ENCODE measurements at regions not wholly inside any gene's neighbourhood (a gene's known extent, or its start where the extent isn't known, plus 50 kb on each side); places are given as distances from the start of the nearest gene placed in this dataset.
"Not testable (repeated sequence)": the region's sequence is repeated elsewhere in the genome, so short reads cannot be mapped to it uniquely, and the experiment has no call there.

DNA sequence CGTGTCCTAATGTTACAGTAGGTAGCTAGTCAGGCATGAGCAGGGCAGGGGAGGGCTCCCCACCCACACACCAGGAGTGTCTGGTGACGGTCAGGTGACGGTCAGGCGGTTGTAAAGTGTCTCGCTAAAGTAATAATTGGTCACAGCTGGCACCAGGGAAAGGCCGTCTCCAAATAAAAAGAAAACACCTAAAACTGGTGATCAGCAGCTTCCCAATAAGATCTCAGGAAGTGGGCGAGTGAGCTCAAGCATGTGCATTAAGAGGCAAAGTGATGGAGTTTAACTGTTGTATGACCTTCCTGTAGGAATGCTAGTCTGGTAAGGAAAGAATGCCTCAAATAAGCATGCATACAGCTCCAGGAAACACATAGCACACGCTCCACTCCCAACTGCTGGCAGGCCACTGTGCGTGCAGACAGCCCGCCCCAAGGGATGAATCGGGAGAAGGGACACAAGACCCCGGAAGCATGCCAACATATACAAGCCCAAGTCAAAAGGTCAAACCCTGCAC is 177.1 kb downstream of the RNF144A start:
- 94 to 96% methylated on average over 11 of the region's 12 CpGs for WGBS, 2 experiments (ENCODE audit: insufficient coverage in 2 of 2)
- Histone ChIP-seq H3K4me3 (ENCODE audit: extremely low read depth, insufficient read depth, low read length, poor library complexity, severe bottlenecking) (no peak overlapping the region), H3K4me1 (ENCODE audit: control insufficient read depth, insufficient read depth, low read length, poor library complexity, severe bottlenecking) (peaks cover 3% of the 10 kb centered on the region), H3K36me3 (ENCODE audit: control insufficient read depth, insufficient read depth, low read length) (no peaks in the 10 kb centered on the region), H3K9me3 (ENCODE audit: control insufficient read depth, low read length) (no peaks in the 10 kb centered on the region), H3K27ac (ENCODE audit: low read depth, low read length, severe bottlenecking) (no peak overlapping the region)

DNA sequence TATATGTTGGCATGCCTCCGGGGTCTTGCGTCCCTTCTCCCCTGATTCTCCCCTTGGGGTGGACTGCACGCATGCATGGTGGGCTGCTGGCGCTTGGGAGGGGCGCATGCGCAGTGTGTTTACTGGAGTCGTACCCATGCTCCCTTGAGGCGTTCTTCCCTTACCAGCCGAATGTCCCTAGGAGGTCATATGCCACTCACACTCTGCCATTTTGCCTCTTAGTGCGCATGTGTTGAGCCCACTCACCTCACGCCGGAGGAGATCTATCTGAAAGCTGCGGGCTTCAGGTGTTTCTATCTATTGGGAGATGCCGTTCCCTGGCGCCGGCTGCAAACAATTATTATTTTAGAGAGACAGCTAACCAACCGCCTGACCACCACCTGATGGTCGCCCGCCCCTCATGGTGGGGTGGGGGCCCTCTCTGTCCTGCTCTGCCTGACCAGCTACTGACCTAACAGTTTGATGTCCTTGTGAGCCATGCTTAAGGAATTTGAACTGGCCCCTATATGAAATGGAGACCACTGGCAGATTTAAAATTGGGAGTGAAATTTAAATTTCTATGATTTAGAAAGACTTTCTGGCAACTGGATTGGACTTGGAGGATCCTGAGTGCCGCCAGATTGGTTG is 179.6 kb downstream of the RNF144A start:
- no peaks in the 10 kb centered on the region for H3K36me3 ChIP-seq (ENCODE audit: control insufficient read depth, insufficient read depth, low read length)
- H3K9me3 ChIP-seq (ENCODE audit: control insufficient read depth, low read length) = no peaks in the 10 kb centered on the region
- H3K27ac ChIP-seq (ENCODE audit: low read depth, low read length, severe bottlenecking) = no peak overlapping the region
- no peak overlapping the region for H3K4me3 ChIP-seq (ENCODE audit: extremely low read depth, insufficient read depth, low read length, poor library complexity, severe bottlenecking)
- H3K4me1 ChIP-seq (ENCODE audit: control insufficient read depth, insufficient read depth, low read length, poor library complexity, severe bottlenecking) = peaks cover 3% of the 10 kb centered on the region
- WGBS, 2 experiments (ENCODE audit: insufficient coverage in 2 of 2) = 90 to 92% methylated on average over 15 to 17 of the region's 20 CpGs

DNA sequence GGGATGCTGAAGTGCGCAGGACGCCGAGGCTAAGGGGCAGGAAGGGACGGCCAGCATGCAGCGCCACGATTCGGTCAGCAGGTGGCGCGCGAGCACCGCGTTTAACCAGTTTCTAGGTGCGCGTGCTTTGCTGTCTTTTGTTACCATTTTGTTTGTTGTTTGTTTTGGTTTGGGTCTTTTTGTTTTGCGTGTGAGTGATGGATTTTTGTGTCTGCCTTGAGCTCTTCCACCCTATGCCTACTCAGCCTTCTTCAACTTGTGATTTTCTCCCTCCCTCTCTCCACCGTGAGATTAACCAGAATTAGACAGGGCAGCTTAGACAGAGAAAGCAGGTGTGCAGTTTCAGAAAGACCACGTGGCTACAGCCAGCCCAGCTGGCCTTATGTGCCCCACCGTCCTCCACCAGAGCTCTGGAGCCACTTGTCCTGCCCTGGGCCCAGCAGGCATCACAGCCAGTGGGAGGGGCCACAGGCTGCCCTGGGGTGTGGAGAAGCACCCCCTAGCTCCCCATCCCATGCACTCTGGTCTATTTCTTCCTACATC is 180.2 kb downstream of the RNF144A start:
- Histone ChIP-seq H3K9me3 (ENCODE audit: control insufficient read depth, low read length) (no peaks in the 10 kb centered on the region), H3K4me3 (ENCODE audit: extremely low read depth, insufficient read depth, low read length, poor library complexity, severe bottlenecking) (no peak overlapping the region), H3K36me3 (ENCODE audit: control insufficient read depth, insufficient read depth, low read length) (no peaks in the 10 kb centered on the region), H3K27ac (ENCODE audit: low read depth, low read length, severe bottlenecking) (no peak overlapping the region), H3K4me1 (ENCODE audit: control insufficient read depth, insufficient read depth, low read length, poor library complexity, severe bottlenecking) (peaks cover 3% of the 10 kb centered on the region)
- 10 to 22% methylated on average over 7 to 12 of the region's 18 CpGs for WGBS, 2 experiments (ENCODE audit: insufficient coverage in 2 of 2)

DNA sequence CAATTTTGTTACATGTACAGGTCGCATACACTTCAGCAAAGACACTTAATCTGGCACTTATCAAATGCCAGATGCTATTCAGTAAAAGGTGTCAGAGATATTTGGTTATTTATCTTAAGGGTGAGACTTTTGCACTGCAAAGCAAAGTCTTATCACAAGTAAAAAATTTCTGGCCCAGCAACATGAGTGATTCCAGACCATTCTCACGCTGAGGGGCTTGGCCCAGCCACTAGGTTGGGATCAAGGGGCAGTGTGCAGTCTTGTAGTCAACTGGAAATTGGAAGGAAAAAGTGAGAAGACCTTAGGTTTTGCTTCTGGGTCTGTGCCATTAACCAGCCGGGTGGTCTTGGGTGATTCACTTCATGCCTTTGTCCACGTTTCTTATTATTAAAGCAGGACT is 181.6 kb downstream of the RNF144A start:
- Histone ChIP-seq H3K27ac (ENCODE audit: low read depth, low read length, severe bottlenecking) (no peak overlapping the region), H3K9me3 (ENCODE audit: control insufficient read depth, low read length) (no peaks in the 10 kb centered on the region), H3K36me3 (ENCODE audit: control insufficient read depth, insufficient read depth, low read length) (no peaks in the 10 kb centered on the region), H3K4me3 (ENCODE audit: extremely low read depth, insufficient read depth, low read length, poor library complexity, severe bottlenecking) (no peak overlapping the region), H3K4me1 (ENCODE audit: control insufficient read depth, insufficient read depth, low read length, poor library complexity, severe bottlenecking) (peaks cover 3% of the 10 kb centered on the region)
- WGBS, 2 experiments (ENCODE audit: insufficient coverage in 2 of 2) = 82 to 90% methylated on average over 2 to 3 of the region's 4 CpGs

DNA sequence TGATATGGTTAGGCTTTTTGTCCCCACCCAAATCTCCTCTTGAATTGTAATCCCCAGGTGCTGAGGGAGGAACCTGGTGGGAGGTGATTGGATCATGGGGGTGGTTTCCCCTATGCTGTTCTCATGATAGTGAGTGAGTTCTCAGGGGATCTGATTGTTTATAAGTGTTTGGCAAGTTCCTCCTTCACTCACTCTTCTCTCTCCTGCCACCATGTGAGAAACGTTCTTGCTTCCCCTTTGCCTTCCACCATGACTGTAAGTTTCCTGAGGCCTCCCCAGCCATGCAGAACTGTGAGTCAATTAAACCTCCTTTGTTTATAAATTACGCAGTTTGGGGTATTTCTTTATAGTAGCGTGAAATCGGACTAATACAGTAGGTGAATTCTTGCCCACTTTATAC is 182.5 kb downstream of the RNF144A start:
- H3K9me3 ChIP-seq (ENCODE audit: control insufficient read depth, low read length); H3K4me1 ChIP-seq (ENCODE audit: control insufficient read depth, insufficient read depth, low read length, poor library complexity, severe bottlenecking); H3K36me3 ChIP-seq (ENCODE audit: control insufficient read depth, insufficient read depth, low read length); H3K27ac ChIP-seq (ENCODE audit: low read depth, low read length, severe bottlenecking); H3K4me3 ChIP-seq (ENCODE audit: extremely low read depth, insufficient read depth, low read length, poor library complexity, severe bottlenecking): not testable (repeated sequence)
- 100% methylated on average over 1 of the region's 4 CpGs; no CpG with 5 or more reads in 1 of the 2 experiments for WGBS, 2 experiments (ENCODE audit: insufficient coverage in 2 of 2)

DNA sequence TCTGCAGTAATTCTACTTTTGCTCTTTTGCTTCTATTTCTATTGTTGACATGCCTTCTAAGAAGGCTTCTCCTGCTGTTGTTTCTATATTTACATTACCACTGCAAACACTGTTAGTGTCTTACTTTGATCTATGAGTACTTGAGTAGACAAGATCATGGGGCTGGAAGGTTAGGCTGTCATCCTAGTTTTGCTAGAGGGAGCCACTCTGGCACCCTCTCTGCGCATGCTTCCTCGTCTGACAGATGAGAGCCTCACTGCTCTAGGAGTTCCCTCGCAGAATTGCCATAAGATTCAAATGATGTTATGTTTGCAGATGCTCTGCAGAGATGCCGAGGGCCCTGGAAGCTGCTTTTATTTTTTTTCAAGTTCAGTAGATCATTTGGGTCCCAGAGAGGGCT is 185.6 kb downstream of the RNF144A start:
- H3K4me3 ChIP-seq (ENCODE audit: extremely low read depth, insufficient read depth, low read length, poor library complexity, severe bottlenecking) = no peak overlapping the region
- no peaks in the 10 kb centered on the region for H3K36me3 ChIP-seq (ENCODE audit: control insufficient read depth, insufficient read depth, low read length)
- WGBS, 2 experiments (ENCODE audit: insufficient coverage in 2 of 2) = 96 to 100% methylated on average over 2 to 4 of the region's 4 CpGs
- no peak overlapping the region for H3K27ac ChIP-seq (ENCODE audit: low read depth, low read length, severe bottlenecking)
- no peaks in the 10 kb centered on the region for H3K9me3 ChIP-seq (ENCODE audit: control insufficient read depth, low read length)
- no peaks in the 10 kb centered on the region for H3K4me1 ChIP-seq (ENCODE audit: control insufficient read depth, insufficient read depth, low read length, poor library complexity, severe bottlenecking)

DNA sequence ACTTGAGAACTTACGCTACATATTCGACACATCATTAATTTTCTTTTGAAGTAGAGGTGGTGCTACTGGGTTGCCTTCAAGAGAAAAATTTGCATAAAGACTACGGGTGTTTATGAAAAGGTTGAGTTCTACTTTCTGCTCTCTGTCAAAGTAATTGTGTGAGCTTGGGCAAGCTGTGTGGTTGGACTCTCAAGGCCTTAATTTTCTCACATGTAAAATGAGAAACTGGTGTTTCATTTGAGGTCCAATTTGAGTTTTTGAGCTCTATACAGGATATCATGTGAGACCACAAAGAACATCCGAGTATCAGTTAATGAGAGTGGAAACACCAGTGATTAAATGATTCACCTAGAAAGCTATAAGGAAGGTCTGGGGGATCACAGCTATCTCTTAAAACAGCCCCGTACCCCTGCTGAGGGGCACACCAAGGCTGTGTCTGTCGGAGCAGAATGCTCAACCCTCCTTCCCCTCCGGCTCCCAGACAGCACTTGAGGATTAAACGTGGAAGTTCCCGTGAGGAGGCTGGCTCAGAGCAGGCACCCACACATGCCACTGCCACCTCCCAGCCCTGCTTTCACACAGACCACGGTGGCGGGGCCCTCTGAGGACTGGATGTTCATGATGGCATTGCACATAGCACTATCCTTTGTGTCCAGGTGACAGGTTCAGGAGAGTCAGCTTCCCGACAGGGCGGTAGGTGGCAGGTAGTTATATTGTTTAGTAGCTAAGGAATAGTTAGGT is 191.8 kb downstream of the RNF144A start:
- H3K36me3 ChIP-seq (ENCODE audit: control insufficient read depth, insufficient read depth, low read length) = no peaks in the 10 kb centered on the region
- 92 to 97% methylated on average over 6 to 10 of the region's 13 CpGs for WGBS, 2 experiments (ENCODE audit: insufficient coverage in 2 of 2)

DNA sequence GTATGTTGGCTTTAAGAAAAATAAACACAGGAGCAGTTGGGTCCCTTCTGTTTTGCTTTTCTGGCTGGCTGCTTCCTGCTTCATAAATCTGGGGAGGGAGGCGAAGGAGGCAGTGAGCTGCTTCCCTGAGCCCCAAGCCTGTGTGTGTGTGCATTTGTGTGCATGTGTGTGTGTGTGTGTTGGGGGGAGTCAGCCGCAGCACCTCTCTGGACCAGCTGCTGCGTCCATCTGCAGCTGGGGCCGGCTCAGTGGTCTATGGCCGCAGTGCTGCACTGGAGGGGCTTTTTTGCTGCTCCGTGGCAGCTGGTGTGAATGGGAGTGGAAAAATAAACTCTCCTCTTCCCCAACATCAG is 192.3 kb downstream of the RNF144A start:
- 78 to 80% methylated on average over 1 to 3 of the region's 6 CpGs for WGBS, 2 experiments (ENCODE audit: insufficient coverage in 2 of 2)
- Histone ChIP-seq H3K27ac (ENCODE audit: low read depth, low read length, severe bottlenecking) (no peak overlapping the region), H3K9me3 (ENCODE audit: control insufficient read depth, low read length) (peaks cover 2% of the 10 kb centered on the region), H3K36me3 (ENCODE audit: control insufficient read depth, insufficient read depth, low read length) (no peaks in the 10 kb centered on the region), H3K4me3 (ENCODE audit: extremely low read depth, insufficient read depth, low read length, poor library complexity, severe bottlenecking) (no peak overlapping the region), H3K4me1 (ENCODE audit: control insufficient read depth, insufficient read depth, low read length, poor library complexity, severe bottlenecking) (no peaks in the 10 kb centered on the region)

More for the DNA sequence above, 191.8 kb downstream of the RNF144A start:
- no peaks in the 10 kb centered on the region for H3K4me1 ChIP-seq (ENCODE audit: control insufficient read depth, insufficient read depth, low read length, poor library complexity, severe bottlenecking)
- H3K27ac ChIP-seq (ENCODE audit: low read depth, low read length, severe bottlenecking) = no peak overlapping the region
- H3K9me3 ChIP-seq (ENCODE audit: control insufficient read depth, low read length) = peaks cover 2% of the 10 kb centered on the region
- H3K4me3 ChIP-seq (ENCODE audit: extremely low read depth, insufficient read depth, low read length, poor library complexity, severe bottlenecking) = no peak overlapping the region

GRCh38 chr2:7111626-7112025 is 194.4 kb downstream of the RNF144A start:
- Histone ChIP-seq H3K27ac (ENCODE audit: low read depth, low read length, severe bottlenecking) (no peak overlapping the region), H3K4me3 (ENCODE audit: extremely low read depth, insufficient read depth, low read length, poor library complexity, severe bottlenecking) (no peak overlapping the region), H3K9me3 (ENCODE audit: control insufficient read depth, low read length) (peaks cover 2% of the 10 kb centered on the region), H3K36me3 (ENCODE audit: control insufficient read depth, insufficient read depth, low read length) (no peaks in the 10 kb centered on the region), H3K4me1 (ENCODE audit: control insufficient read depth, insufficient read depth, low read length, poor library complexity, severe bottlenecking) (no peaks in the 10 kb centered on the region)

GRCh38 chr2:7115364-7115763 is 198.2 kb downstream of the RNF144A start:
- Histone ChIP-seq H3K27ac (ENCODE audit: low read depth, low read length, severe bottlenecking) (no peak overlapping the region), H3K4me3 (ENCODE audit: extremely low read depth, insufficient read depth, low read length, poor library complexity, severe bottlenecking) (no peak overlapping the region), H3K36me3 (ENCODE audit: control insufficient read depth, insufficient read depth, low read length) (no peaks in the 10 kb centered on the region), H3K9me3 (ENCODE audit: control insufficient read depth, low read length) (peaks cover 2% of the 10 kb centered on the region), H3K4me1 (ENCODE audit: control insufficient read depth, insufficient read depth, low read length, poor library complexity, severe bottlenecking) (no peaks in the 10 kb centered on the region)
- WGBS, 2 experiments (ENCODE audit: insufficient coverage in 2 of 2) = 77 to 100% methylated on average over 1 to 2 of the region's 2 CpGs

GRCh38 chr2:7115906-7116305 is 198.7 kb downstream of the RNF144A start:
- H3K27ac ChIP-seq (ENCODE audit: low read depth, low read length, severe bottlenecking) = no peak overlapping the region
- no peaks in the 10 kb centered on the region for H3K4me1 ChIP-seq (ENCODE audit: control insufficient read depth, insufficient read depth, low read length, poor library complexity, severe bottlenecking)
- H3K4me3 ChIP-seq (ENCODE audit: extremely low read depth, insufficient read depth, low read length, poor library complexity, severe bottlenecking) = no peak overlapping the region
- WGBS, 2 experiments (ENCODE audit: insufficient coverage in 2 of 2) = 94% methylated on average over 2 of the region's 4 CpGs
- H3K9me3 ChIP-seq (ENCODE audit: control insufficient read depth, low read length) = peaks cover 2% of the 10 kb centered on the region
- H3K36me3 ChIP-seq (ENCODE audit: control insufficient read depth, insufficient read depth, low read length) = no peaks in the 10 kb centered on the region

Data from mesodermal cell (in vitro differentiated cells).